Left lung (tissue), 4 donors: ENCODE measurements at regions not wholly inside any gene's neighbourhood (a gene's known extent, or its start where the extent isn't known, plus 50 kb on each side); places are given as distances from the start of the nearest gene placed in this dataset.
"Not testable (repeated sequence)": the region's sequence is repeated elsewhere in the genome, so short reads cannot be mapped to it uniquely, and the experiment has no call there.

Experiments
- ATAC-seq: fragments of 200-7000 bp; cut with Tn5 transposase; one replicate; pipeline ENCODE4 v1.9.1; 2020; ENCODE audit warnings: moderate library complexity
- DNase-seq, 4 donors: peaks; one replicate each; pipeline ENCODE4 v3.0.0-alpha.2; 2013 to 2020
- H3K27ac ChIP-seq, 2 donors: fragments of 200-600 bp; sonication (generic) in 1 of 2; one replicate each; pipeline versions ENCODE4 v1.5.0 to v1.8.0; 2020 to 2021
- H3K27me3 ChIP-seq, 2 donors: fragments of 200-600 bp; sonication (generic) in 1 of 2; one replicate each; pipeline versions ENCODE4 v1.5.0 to v1.8.0; 2020 to 2021
- H3K36me3 ChIP-seq, 2 donors: fragments of 200-600 bp; sonication (generic) in 1 of 2; one replicate each; pipeline versions ENCODE4 v1.5.0 to v1.8.0; 2020 to 2021
- H3K4me1 ChIP-seq, 2 donors: fragments of 200-600 bp; one replicate each; pipeline ENCODE4 v1.8.0; 2021
- H3K4me3 ChIP-seq, 2 donors: fragments of 200-600 bp; sonication (generic) in 1 of 2; one replicate each; pipeline versions ENCODE4 v1.5.0 to v1.8.0; 2020 to 2021; ENCODE audit warnings: mild to moderate bottlenecking in 1 of 2
- H3K9me3 ChIP-seq, 2 donors: fragments of 200-600 bp; sonication (generic) in 1 of 2; one replicate each; pipeline versions ENCODE4 v1.5.0 to v1.8.0; 2020 to 2021
- intact Hi-C, 2 donors: fragments of 100-400 bp; cut with DNase I; formaldehyde crosslinking; loops; one replicate each; pipeline versions ENCODE4 v1.11.2 to v1.14.2; 2022
- TF ChIP-seq, protein P1 (sequence below), 2 donors: fragments of 200-600 bp; sonication (generic) in 1 of 2; IDR thresholded peaks; one replicate each; pipeline versions ENCODE4 v1.5.0 to v1.8.0; 2021; ENCODE audit warnings: antibody characterized with exemption in 2 of 2
- donor health status: DM: no; HTN: yes; CAD: no.
- donor health status: DM: no; HTN: no; CAD: no.

DNA sequence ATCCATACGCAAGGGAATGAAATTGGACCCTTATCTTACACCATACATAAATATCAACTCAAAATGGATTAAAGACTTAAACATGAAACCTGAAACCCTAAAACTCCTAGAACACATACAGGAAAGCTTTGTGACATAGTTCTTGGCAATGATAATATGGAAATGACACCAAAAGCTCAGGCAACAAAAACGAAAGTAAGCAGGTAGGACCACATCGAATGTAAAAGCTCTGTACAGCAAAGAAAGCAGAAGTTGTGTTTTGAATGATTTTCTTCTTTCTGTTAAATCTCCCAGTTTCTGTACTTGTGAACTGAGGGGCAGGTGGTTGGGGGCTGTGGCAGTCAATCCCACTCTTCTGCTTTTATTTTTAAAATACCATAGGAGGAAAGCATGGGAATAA is 368.4 kb upstream of the PODXL start:
- H3K4me1 ChIP-seq, result no peaks in the 10 kb centered on the region
- H3K9me3 ChIP-seq, result no peaks in the 10 kb centered on the region
- TF ChIP-seq, protein P1, sequence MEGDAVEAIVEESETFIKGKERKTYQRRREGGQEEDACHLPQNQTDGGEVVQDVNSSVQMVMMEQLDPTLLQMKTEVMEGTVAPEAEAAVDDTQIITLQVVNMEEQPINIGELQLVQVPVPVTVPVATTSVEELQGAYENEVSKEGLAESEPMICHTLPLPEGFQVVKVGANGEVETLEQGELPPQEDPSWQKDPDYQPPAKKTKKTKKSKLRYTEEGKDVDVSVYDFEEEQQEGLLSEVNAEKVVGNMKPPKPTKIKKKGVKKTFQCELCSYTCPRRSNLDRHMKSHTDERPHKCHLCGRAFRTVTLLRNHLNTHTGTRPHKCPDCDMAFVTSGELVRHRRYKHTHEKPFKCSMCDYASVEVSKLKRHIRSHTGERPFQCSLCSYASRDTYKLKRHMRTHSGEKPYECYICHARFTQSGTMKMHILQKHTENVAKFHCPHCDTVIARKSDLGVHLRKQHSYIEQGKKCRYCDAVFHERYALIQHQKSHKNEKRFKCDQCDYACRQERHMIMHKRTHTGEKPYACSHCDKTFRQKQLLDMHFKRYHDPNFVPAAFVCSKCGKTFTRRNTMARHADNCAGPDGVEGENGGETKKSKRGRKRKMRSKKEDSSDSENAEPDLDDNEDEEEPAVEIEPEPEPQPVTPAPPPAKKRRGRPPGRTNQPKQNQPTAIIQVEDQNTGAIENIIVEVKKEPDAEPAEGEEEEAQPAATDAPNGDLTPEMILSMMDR (IDR thresholded peaks at IDR 0.05), result no peak
- no peak overlapping the region for H3K4me3 ChIP-seq
- intact Hi-C loops, result no loop called here
- H3K27me3 ChIP-seq, result peaks cover 0 to 14% of the 10 kb centered on the region in 2 donors
- DNase-seq, result no peak
- no peak for ATAC-seq
- no peak overlapping the region for H3K27ac ChIP-seq
- no peaks in the 10 kb centered on the region for H3K36me3 ChIP-seq

DNA sequence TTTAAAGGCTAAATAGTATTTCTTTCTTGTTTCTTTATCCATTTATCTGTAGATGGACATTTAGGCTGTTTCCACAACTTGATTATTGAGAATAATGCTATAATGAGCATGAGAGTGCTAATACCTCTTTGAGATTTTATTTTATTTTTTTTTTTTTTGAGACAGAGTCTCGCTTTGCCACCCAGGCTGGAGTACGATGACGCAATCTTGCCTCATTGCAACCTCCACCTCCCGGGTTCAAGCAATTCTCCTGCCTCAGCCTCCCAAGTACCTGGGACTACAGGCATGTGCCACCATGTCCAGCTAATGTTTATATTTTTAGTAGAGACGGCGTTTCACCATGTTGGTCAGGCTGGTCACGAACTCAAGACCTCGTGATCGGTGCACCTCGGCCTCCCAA is 366.5 kb upstream of the PODXL start:
- H3K4me3 ChIP-seq, H3K9me3 ChIP-seq, ATAC-seq, intact Hi-C loops, H3K36me3 ChIP-seq, H3K27me3 ChIP-seq, DNase-seq, H3K4me1 ChIP-seq, H3K27ac ChIP-seq: not testable (repeated sequence)

DNA sequence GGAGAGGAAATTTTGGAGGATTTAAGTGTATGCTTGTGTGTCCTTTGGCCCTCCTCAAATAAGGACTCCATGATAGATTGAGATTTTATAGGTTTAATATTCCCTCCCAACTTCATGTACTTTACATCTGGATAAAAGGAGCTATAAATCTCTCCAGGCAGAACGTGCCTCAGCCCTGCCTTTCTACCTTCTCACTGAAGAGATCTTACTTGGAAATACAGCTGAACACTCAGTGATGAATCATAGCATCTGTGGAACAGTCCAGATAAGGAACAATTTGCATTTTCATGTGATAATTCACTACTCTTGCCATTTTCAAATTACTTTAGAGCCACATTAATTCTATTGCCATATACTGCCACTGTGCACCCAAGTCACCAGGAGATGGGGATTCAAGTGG is 364.6 kb upstream of the PODXL start:
- no peak for ATAC-seq
- Histone ChIP-seq H3K36me3 (no peaks in the 10 kb centered on the region), H3K4me1 (no peaks in the 10 kb centered on the region)

DNA sequence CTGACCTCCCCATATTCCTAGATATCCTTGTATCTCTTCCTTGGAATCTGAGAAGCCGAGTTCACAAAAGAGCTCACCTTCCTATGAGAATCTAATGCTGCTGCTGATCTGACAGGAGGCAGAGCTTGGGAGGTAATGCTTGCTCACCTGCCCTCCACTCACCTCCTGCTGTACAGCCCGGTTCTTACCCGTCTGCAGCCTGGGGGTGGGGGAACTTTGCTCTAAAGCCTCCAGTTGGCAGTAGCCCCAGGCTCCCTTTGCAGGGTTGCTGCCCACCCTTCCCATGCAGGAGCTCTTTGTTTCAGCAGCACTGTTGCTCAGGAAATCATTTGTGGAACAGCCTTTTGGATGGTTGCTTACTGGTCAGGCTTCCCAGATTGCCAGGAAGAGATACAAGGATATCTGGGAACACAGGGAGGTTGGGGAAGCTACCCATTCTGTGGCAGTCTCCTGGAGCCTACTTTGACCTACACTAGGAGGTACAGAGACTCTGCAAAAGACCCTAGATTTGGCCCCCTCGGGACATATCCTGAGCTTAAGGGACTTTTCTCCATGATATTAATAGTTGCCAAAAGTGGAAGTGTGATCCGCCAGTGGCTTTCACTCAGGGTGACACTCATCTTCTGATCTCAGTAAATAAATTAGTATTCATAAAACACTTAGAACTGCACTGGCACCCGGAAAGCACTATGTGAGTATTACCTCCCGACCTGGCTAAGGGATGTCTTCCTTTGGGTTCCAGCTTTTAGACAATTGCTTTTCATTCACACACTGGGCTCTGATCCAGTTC is 363.7 kb upstream of the PODXL start:
- ATAC-seq, result no peak
- intact Hi-C loops, result no loop called here

More for the DNA sequence above, 364.6 kb upstream of the PODXL start:
- Histone ChIP-seq H3K27ac (no peak overlapping the region), H3K9me3 (no peaks in the 10 kb centered on the region), H3K4me3 (no peak overlapping the region), H3K27me3 (no peaks in the 10 kb centered on the region)
- no peak for DNase-seq
- intact Hi-C loops, result no loop called here
- TF ChIP-seq, protein P1 (IDR thresholded peaks at IDR 0.05), result no peak

DNA sequence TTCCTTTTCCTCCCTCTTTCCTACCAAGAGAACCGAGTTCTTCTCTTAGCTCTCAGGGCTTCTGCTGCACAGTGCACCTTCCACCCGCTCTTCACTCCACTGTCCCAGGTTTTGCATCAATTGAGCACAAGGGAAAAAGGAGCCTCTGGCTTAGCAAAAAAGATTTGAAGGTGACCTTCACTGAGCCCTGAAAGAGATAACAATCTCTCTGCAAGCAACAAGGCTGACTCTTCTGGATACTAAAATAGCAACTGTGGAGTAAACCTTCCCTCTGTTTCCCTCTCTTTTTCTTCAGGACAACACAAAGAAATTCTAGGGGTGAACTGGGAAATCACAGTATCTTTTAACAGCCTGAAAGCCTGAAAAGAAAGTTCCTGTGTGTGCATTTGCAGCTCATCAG is 354.7 kb upstream of the PODXL start:
- ATAC-seq (no peak), DNase-seq (no peak)
- Histone ChIP-seq H3K27ac (no peak overlapping the region), H3K27me3 (peaks cover 12 to 66% of the 10 kb centered on the region in 2 donors), H3K36me3 (no peaks in the 10 kb centered on the region), H3K4me3 (no peak overlapping the region), H3K9me3 (no peaks in the 10 kb centered on the region), H3K4me1 (no peaks in the 10 kb centered on the region)
- TF ChIP-seq, protein P1 (IDR thresholded peaks at IDR 0.05), result no peak
- intact Hi-C loops, result no loop called here

More for the DNA sequence above, 363.7 kb upstream of the PODXL start:
- Histone ChIP-seq H3K4me1 (no peaks in the 10 kb centered on the region), H3K27ac (no peak overlapping the region), H3K36me3 (no peaks in the 10 kb centered on the region), H3K4me3 (no peak overlapping the region), H3K27me3 (no peaks in the 10 kb centered on the region), H3K9me3 (no peaks in the 10 kb centered on the region)
- TF ChIP-seq, protein P1 (IDR thresholded peaks at IDR 0.05), result no peak
- no peak for DNase-seq
